Lower leg skin (tissue), 4 donors: ENCODE measurements at regions not wholly inside any gene's neighbourhood (a gene's known extent, or its start where the extent isn't known, plus 50 kb on each side); places are given as distances from the start of the nearest gene placed in this dataset.

Experiments
- DNase-seq, 2 donors: peaks; one replicate each; pipeline ENCODE4 v3.0.0-alpha.2; 2019; ENCODE audit warnings: low spot score in 2 of 2
- H3K4me3 ChIP-seq: fragments of 200-600 bp; sonication (generic); 2 replicates; pipeline ENCODE4 v1.5.1; 2017; ENCODE audit warnings: mild to moderate bottlenecking, low read depth; ENCODE audit not compliant: poor library complexity, severe bottlenecking
- CTCF ChIP-seq, 3 donors: fragments of 450-650 bp; IDR thresholded peaks; one replicate each; pipeline ENCODE4 v1.5.1; 2016; ENCODE audit warnings: antibody characterized with exemption in 3 of 3, mild to moderate bottlenecking in 3 of 3, moderate library complexity in 2 of 3
- POLR2A ChIP-seq, 2 donors: fragments of 450-650 bp; IDR thresholded peaks; one replicate each; pipeline ENCODE4 v1.6.1; 2016 to 2017; ENCODE audit warnings: antibody characterized with exemption in 2 of 2, mild to moderate bottlenecking in 1 of 2, moderate library complexity in 1 of 2
- WGBS, 2 donors: methylation state at CpG; one replicate each; pipeline ENCODE4 v1.1.5; 2018; 5-methylcytosine and 5-hydroxymethylcytosine counted together
- intact Hi-C: fragments of 100-400 bp; cut with DNase I; formaldehyde crosslinking; loops from one replicate; pipeline ENCODE4 v1.15.0; 2023; ENCODE audit warnings: low total_unique reads

- WGBS, 2 donors: 28% methylated on average over 15 of the region's 15 CpGs
- intact Hi-C loops: no loop called here
Observed at GRCh38 chr3:135456108-135456790, 509.3 kb upstream of the PPP2R3A start.

GRCh38 chr3:135458541-135459322, 506.8 kb upstream of the PPP2R3A start:
- WGBS, 2 donors: 68 to 69% methylated on average over 10 of the region's 10 CpGs

More at GRCh38 chr3:135456108-135456790, 509.3 kb upstream of the PPP2R3A start:
- H3K4me3 ChIP-seq: no peak overlapping the region
- DNase-seq: no peak
- TF ChIP-seq CTCF (IDR thresholded peaks at IDR 0.05) (no peak), POLR2A (IDR thresholded peaks at IDR 0.05) (no peak)

GRCh38 chr3:135460273-135460672, 505.3 kb upstream of the PPP2R3A start:
- TF ChIP-seq POLR2A (IDR thresholded peaks at IDR 0.05) (no peak), CTCF (IDR thresholded peaks at IDR 0.05) (no peak)

More at GRCh38 chr3:135458541-135459322, 506.8 kb upstream of the PPP2R3A start:
- TF ChIP-seq CTCF (IDR thresholded peaks at IDR 0.05): no peak
- TF ChIP-seq POLR2A (IDR thresholded peaks at IDR 0.05): no peak
- H3K4me3 ChIP-seq: no peak overlapping the region
- DNase-seq: no peak
- intact Hi-C loops: no loop called here

GRCh38 chr3:135471911-135472310, 493.6 kb upstream of the PPP2R3A start:
- intact Hi-C loops: no loop called here
- TF ChIP-seq CTCF (IDR thresholded peaks at IDR 0.05) (no peak), POLR2A (IDR thresholded peaks at IDR 0.05) (no peak)
- 88 to 89% methylated on average over 1 of the region's 1 CpG for WGBS, 2 donors
- DNase-seq: no peak
- H3K4me3 ChIP-seq: no peak overlapping the region

More at GRCh38 chr3:135460273-135460672, 505.3 kb upstream of the PPP2R3A start:
- DNase-seq: no peak
- WGBS, 2 donors: 68 to 89% methylated on average over 1 of the region's 1 CpG
- intact Hi-C loops: no loop called here
- no peak overlapping the region for H3K4me3 ChIP-seq

GRCh38 chr3:135473449-135473848, 492.1 kb upstream of the PPP2R3A start:
- no peak for TF ChIP-seq POLR2A (IDR thresholded peaks at IDR 0.05)
- TF ChIP-seq CTCF (IDR thresholded peaks at IDR 0.05): no peak
- no peak overlapping the region for H3K4me3 ChIP-seq
- DNase-seq: no peak
- intact Hi-C loops: no loop called here
